ENCODE measurements at regions not wholly inside any gene's neighbourhood (a gene's known extent, or its start where the extent isn't known, plus 50 kb on each side); places are given as distances from the start of the nearest gene placed in this dataset.

- no peaks in the 10 kb centered on the region for H3K27me3 Mint-ChIP-seq
- no peaks in the 10 kb centered on the region for H3K4me1 Mint-ChIP-seq
- H3K4me3 Mint-ChIP-seq = no peak overlapping the region
- ChIA-PET CTCF (no interaction called here), POLR2A (no interaction called here)
- H3K9me3 Mint-ChIP-seq (ENCODE audit: low read depth) = peaks cover 8% of the 10 kb centered on the region
- intact Hi-C loops (cut with DNase I, micrococcal nuclease) = no loop called here
- no peak for DNase-seq
- H3K27ac Mint-ChIP-seq = no peak overlapping the region
- ATAC-seq = no peak
- H3K36me3 Mint-ChIP-seq (ENCODE audit: low read depth) = no peaks in the 10 kb centered on the region
Observed at GRCh38 chr1:177441281-177441680, 270.5 kb downstream of the BRINP2 start.

GRCh38 chr1:177440821-177441220, 270.1 kb downstream of the BRINP2 start:
- Mint-ChIP-seq H3K27ac (no peak overlapping the region), H3K36me3 (ENCODE audit: low read depth) (no peaks in the 10 kb centered on the region), H3K27me3 (no peaks in the 10 kb centered on the region), H3K9me3 (ENCODE audit: low read depth) (peaks cover 8% of the 10 kb centered on the region), H3K4me3 (no peak overlapping the region), H3K4me1 (no peaks in the 10 kb centered on the region)
- intact Hi-C loops (cut with DNase I, micrococcal nuclease) = no loop called here
- ATAC-seq (no peak), DNase-seq (no peak)
- ChIA-PET CTCF (no interaction called here), POLR2A (no interaction called here)

GRCh38 chr1:177439301-177439700, 268.5 kb downstream of the BRINP2 start:
- DNase-seq (no peak), ATAC-seq (no peak)
- Mint-ChIP-seq H3K36me3 (ENCODE audit: low read depth) (no peaks in the 10 kb centered on the region), H3K9me3 (ENCODE audit: low read depth) (peaks cover 6% of the 10 kb centered on the region), H3K27ac (no peak overlapping the region), H3K4me1 (no peaks in the 10 kb centered on the region), H3K4me3 (no peak overlapping the region), H3K27me3 (no peaks in the 10 kb centered on the region)
- intact Hi-C loops (cut with DNase I, micrococcal nuclease) = no loop called here
- ChIA-PET CTCF (no interaction called here), POLR2A (no interaction called here)

- intact Hi-C loops (cut with DNase I, micrococcal nuclease) = no loop called here
- CTCF ChIA-PET = no interaction called here
- Mint-ChIP-seq H3K36me3 (ENCODE audit: low read depth) (no peaks in the 10 kb centered on the region), H3K4me1 (no peaks in the 10 kb centered on the region), H3K27me3 (no peaks in the 10 kb centered on the region), H3K4me3 (no peak overlapping the region), H3K27ac (no peak overlapping the region), H3K9me3 (ENCODE audit: low read depth) (no peaks in the 10 kb centered on the region)
- POLR2A ChIA-PET = no interaction called here
- DNase-seq (no peak), ATAC-seq (no peak)
Observed at GRCh38 chr1:177435364-177435763, 264.6 kb downstream of the BRINP2 start.

- no peaks in the 10 kb centered on the region for H3K27me3 Mint-ChIP-seq
- ChIA-PET POLR2A (no interaction called here), CTCF (no interaction called here)
- peaks cover under 1% of the 10 kb centered on the region for H3K9me3 Mint-ChIP-seq (ENCODE audit: low read depth)
- no peak overlapping the region for H3K4me3 Mint-ChIP-seq
- H3K27ac Mint-ChIP-seq = no peak overlapping the region
- H3K4me1 Mint-ChIP-seq = no peaks in the 10 kb centered on the region
- H3K36me3 Mint-ChIP-seq (ENCODE audit: low read depth) = no peaks in the 10 kb centered on the region
- ATAC-seq (no peak), DNase-seq (no peak)
- intact Hi-C loops (cut with DNase I, micrococcal nuclease) = no loop called here
Observed at GRCh38 chr1:177432897-177433296, 262.1 kb downstream of the BRINP2 start.

GRCh38 chr1:177431123-177431522, 260.4 kb downstream of the BRINP2 start:
- Mint-ChIP-seq H3K36me3 (ENCODE audit: low read depth) (no peaks in the 10 kb centered on the region), H3K4me1 (no peaks in the 10 kb centered on the region), H3K4me3 (no peak overlapping the region), H3K27me3 (no peaks in the 10 kb centered on the region), H3K9me3 (ENCODE audit: low read depth) (peaks cover 3% of the 10 kb centered on the region), H3K27ac (no peak overlapping the region)
- POLR2A ChIA-PET = no interaction called here
- CTCF ChIA-PET = no interaction called here
- intact Hi-C loops (cut with DNase I, micrococcal nuclease) = no loop called here
- DNase-seq (no peak), ATAC-seq (no peak)

- intact Hi-C loops (cut with DNase I, micrococcal nuclease) = no loop called here
- Mint-ChIP-seq H3K4me1 (no peaks in the 10 kb centered on the region), H3K27ac (no peak overlapping the region), H3K9me3 (ENCODE audit: low read depth) (peaks cover 3% of the 10 kb centered on the region), H3K4me3 (no peak overlapping the region), H3K27me3 (no peaks in the 10 kb centered on the region), H3K36me3 (ENCODE audit: low read depth) (no peaks in the 10 kb centered on the region)
- DNase-seq (no peak), ATAC-seq (no peak)
- CTCF ChIA-PET = interaction anchor here (0.5 kb wide), 1 partner anchor 11 kb away, joined by 3 read pairs; no protein-coding TSS in a partner anchor
- POLR2A ChIA-PET = no interaction called here
Observed at GRCh38 chr1:177429234-177429633, 258.5 kb downstream of the BRINP2 start.

GRCh38 chr1:177427811-177428210, 257.1 kb downstream of the BRINP2 start:
- no peaks in the 10 kb centered on the region for H3K4me1 Mint-ChIP-seq
- no peaks in the 10 kb centered on the region for H3K36me3 Mint-ChIP-seq (ENCODE audit: low read depth)
- ChIA-PET POLR2A (no interaction called here), CTCF (no interaction called here)
- H3K27me3 Mint-ChIP-seq = no peaks in the 10 kb centered on the region
- no peak overlapping the region for H3K27ac Mint-ChIP-seq
- H3K9me3 Mint-ChIP-seq (ENCODE audit: low read depth) = peaks cover 3% of the 10 kb centered on the region
- DNase-seq (no peak), ATAC-seq (no peak)
- intact Hi-C loops (cut with DNase I, micrococcal nuclease) = no loop called here
- H3K4me3 Mint-ChIP-seq = no peak overlapping the region

- POLR2A ChIA-PET = no interaction called here
- DNase-seq = no peak
Observed at GRCh38 chr1:177426497-177426896, 255.7 kb downstream of the BRINP2 start.

GRCh38 chr1:177425199-177425598, 254.4 kb downstream of the BRINP2 start:
- peaks cover 3% of the 10 kb centered on the region for H3K9me3 Mint-ChIP-seq (ENCODE audit: low read depth)
- POLR2A ChIA-PET = no interaction called here
- ATAC-seq (no peak), DNase-seq (no peak)
- CTCF ChIA-PET = no interaction called here
- H3K27me3 Mint-ChIP-seq = no peaks in the 10 kb centered on the region
- no peaks in the 10 kb centered on the region for H3K4me1 Mint-ChIP-seq
- H3K4me3 Mint-ChIP-seq = no peak overlapping the region
- intact Hi-C loops (cut with DNase I, micrococcal nuclease) = no loop called here
- H3K36me3 Mint-ChIP-seq (ENCODE audit: low read depth) = no peaks in the 10 kb centered on the region
- H3K27ac Mint-ChIP-seq = no peak overlapping the region

More at GRCh38 chr1:177426497-177426896, 255.7 kb downstream of the BRINP2 start:
- Mint-ChIP-seq H3K9me3 (ENCODE audit: low read depth) (peaks cover 3% of the 10 kb centered on the region), H3K4me3 (no peak overlapping the region), H3K36me3 (ENCODE audit: low read depth) (no peaks in the 10 kb centered on the region), H3K27ac (no peak overlapping the region), H3K27me3 (no peaks in the 10 kb centered on the region), H3K4me1 (no peaks in the 10 kb centered on the region)
- CTCF ChIA-PET = no interaction called here
- intact Hi-C loops (cut with DNase I, micrococcal nuclease) = no loop called here
- ATAC-seq = no peak

GRCh38 chr1:177424744-177425143, 254.0 kb downstream of the BRINP2 start:
- no peaks in the 10 kb centered on the region for H3K27me3 Mint-ChIP-seq
- POLR2A ChIA-PET = no interaction called here

GRCh38 chr1:177423090-177423489, 252.3 kb downstream of the BRINP2 start:
- no peaks in the 10 kb centered on the region for H3K4me1 Mint-ChIP-seq
- CTCF ChIA-PET = interaction anchor here (0.8 to 1.3 kb wide), 2 partner anchors 28 to 407 kb away, joined by 3 to 5 read pairs; no protein-coding TSS in a partner anchor
- no peak for ATAC-seq
- H3K27ac Mint-ChIP-seq = no peak overlapping the region
- intact Hi-C loops (cut with DNase I, micrococcal nuclease) = no loop called here
- no peaks in the 10 kb centered on the region for H3K36me3 Mint-ChIP-seq (ENCODE audit: low read depth)
- H3K4me3 Mint-ChIP-seq = no peak overlapping the region
- DNase-seq = no peak
- H3K9me3 Mint-ChIP-seq (ENCODE audit: low read depth) = peaks cover 3% of the 10 kb centered on the region
- no peaks in the 10 kb centered on the region for H3K27me3 Mint-ChIP-seq
- POLR2A ChIA-PET = no interaction called here

More at GRCh38 chr1:177424744-177425143, 254.0 kb downstream of the BRINP2 start:
- Mint-ChIP-seq H3K27ac (no peak overlapping the region), H3K9me3 (ENCODE audit: low read depth) (peaks cover 3% of the 10 kb centered on the region), H3K4me1 (no peaks in the 10 kb centered on the region), H3K36me3 (ENCODE audit: low read depth) (no peaks in the 10 kb centered on the region), H3K4me3 (no peak overlapping the region)
- DNase-seq = no peak
- intact Hi-C loops (cut with DNase I, micrococcal nuclease) = no loop called here
- no peak for ATAC-seq
- CTCF ChIA-PET = no interaction called here

- no peak for ATAC-seq
- CTCF ChIA-PET = no interaction called here
- no peak overlapping the region for H3K27ac Mint-ChIP-seq
- POLR2A ChIA-PET = no interaction called here
- peaks cover 1% of the 10 kb centered on the region for H3K9me3 Mint-ChIP-seq (ENCODE audit: low read depth)
- DNase-seq = no peak
- H3K27me3 Mint-ChIP-seq = no peaks in the 10 kb centered on the region
- intact Hi-C loops (cut with DNase I, micrococcal nuclease) = no loop called here
- H3K4me3 Mint-ChIP-seq = no peak overlapping the region
- H3K4me1 Mint-ChIP-seq = no peaks in the 10 kb centered on the region
- H3K36me3 Mint-ChIP-seq (ENCODE audit: low read depth) = no peaks in the 10 kb centered on the region
Observed at GRCh38 chr1:177413982-177414596, 243.3 kb downstream of the BRINP2 start.

Measured in activated CD4-positive, alpha-beta T cell treated with anti-CD3 and anti-CD28 coated beads for 36 hours (primary cell).